Keratinocyte (primary cell): ENCODE measurements at regions not wholly inside any gene's neighbourhood (a gene's known extent, or its start where the extent isn't known, plus 50 kb on each side); places are given as distances from the start of the nearest gene placed in this dataset.

Experiments
- DNase-seq: peaks from one replicate; pipeline ENCODE4 v3.0.0-alpha.2; 2011; ENCODE audit warnings: low read depth, missing footprints, low spot score
- FAIRE-seq: peaks from 2 replicates; lab custom pipeline; 2011; peaks lifted over from hg19 to GRCh38; lab: Jason Lieb, UNC
- H2AFZ ChIP-seq: 2 replicates; pipeline ENCODE4 v1.6.0; 2012; ENCODE audit warnings: low read length, control low read depth, inconsistent platforms; ENCODE audit not compliant: control insufficient read depth
- H3K27ac ChIP-seq: 2 replicates; pipeline ENCODE4 v1.5.1; 2011; ENCODE audit warnings: low read length; ENCODE audit not compliant: control insufficient read depth, insufficient read depth
- H3K27me3 ChIP-seq: 3 replicates; pipeline ENCODE4 v1.6.0; 2011; ENCODE audit warnings: low read length; ENCODE audit not compliant: control insufficient read depth, insufficient read depth; ENCODE audit errors: extremely low read depth
- H3K36me3 ChIP-seq, 2 experiments: 2 replicates in 1 of 2; 3 replicates in 1 of 2; pipeline ENCODE4 v1.5.1; 2011; ENCODE audit warnings: low read length in 2 of 2, mild to moderate bottlenecking in 1 of 2; ENCODE audit not compliant: control insufficient read depth in 2 of 2, insufficient read depth in 2 of 2; ENCODE audit errors: extremely low read depth in 1 of 2
- H3K4me1 ChIP-seq: 3 replicates; pipeline ENCODE4 v1.5.1; 2011; ENCODE audit warnings: low read length; ENCODE audit not compliant: control insufficient read depth, insufficient read depth; ENCODE audit errors: extremely low read depth
- H3K4me2 ChIP-seq: 3 replicates; pipeline ENCODE4 v1.6.0; 2011; ENCODE audit warnings: low read depth, low read length; ENCODE audit not compliant: control insufficient read depth, insufficient read depth; ENCODE audit errors: extremely low read depth
- H3K4me3 ChIP-seq, 3 experiments: fragments of 200-600 bp in 1 of 3; sonication (generic) in 1 of 3; 2 replicates in 2 of 3; 3 replicates in 1 of 3; pipeline ENCODE4 v1.5.1; 2011 to 2016; ENCODE audit warnings: low read length in 3 of 3, mild to moderate bottlenecking in 3 of 3, control low read depth in 2 of 3, inconsistent platforms in 1 of 3, low read depth in 1 of 3, mixed read lengths in 1 of 3, mixed run types in 1 of 3, moderate library complexity in 1 of 3; ENCODE audit not compliant: control insufficient read depth in 2 of 3, insufficient read depth in 2 of 3; ENCODE audit errors: extremely low read depth in 1 of 3
- H3K79me2 ChIP-seq: 2 replicates; pipeline ENCODE4 v1.6.0; 2012; ENCODE audit warnings: low read length; ENCODE audit not compliant: control insufficient read depth, insufficient read depth
- H3K9ac ChIP-seq: 3 replicates; pipeline ENCODE4 v1.6.0; 2011; ENCODE audit warnings: low read length; ENCODE audit not compliant: control insufficient read depth, insufficient read depth; ENCODE audit errors: extremely low read depth
- H3K9me1 ChIP-seq: 3 replicates; pipeline ENCODE4 v1.6.0; 2011; ENCODE audit warnings: low read length; ENCODE audit not compliant: control insufficient read depth, insufficient read depth; ENCODE audit errors: extremely low read depth
- H3K9me3 ChIP-seq: 2 replicates; pipeline ENCODE4 v1.5.1; 2012; ENCODE audit warnings: low read depth, low read length; ENCODE audit not compliant: control insufficient read depth
- H4K20me1 ChIP-seq: 3 replicates; pipeline ENCODE4 v1.6.0; 2011; ENCODE audit warnings: low read length; ENCODE audit not compliant: control insufficient read depth, insufficient read depth; ENCODE audit errors: extremely low read depth
- EZH2 ChIP-seq: IDR thresholded peaks from one replicate; pipeline ENCODE4 v1.6.1; 2012; ENCODE audit warnings: inconsistent platforms, mild to moderate bottlenecking, low read length, moderate library complexity
- dilution Hi-C: fragments of 300-500 bp; cut with MboI; formaldehyde crosslinking; loops from one replicate; pipeline ENCODE4 v1.7.0; 2020; ENCODE audit warnings: low sequenced_read_pairs; ENCODE audit not compliant: extremely low pct_ligation_motif_present
- TF ChIP-seq, protein P1 (sequence below), 3 experiments: IDR thresholded peaks in 1 of 3; conservative IDR thresholded peaks in 1 of 3; optimal IDR thresholded peaks in 1 of 3; 2 replicates in 2 of 3; 3 replicates in 1 of 3; pipeline versions ENCODE3 to v1.5.1; 2011; ENCODE audit warnings: low read length in 3 of 3, mild to moderate bottlenecking in 3 of 3, moderate library complexity in 2 of 3, control low read depth in 1 of 3, inconsistent platforms in 1 of 3; ENCODE audit not compliant: insufficient read depth in 2 of 3; ENCODE audit errors: extremely low read depth in 1 of 3

DNA sequence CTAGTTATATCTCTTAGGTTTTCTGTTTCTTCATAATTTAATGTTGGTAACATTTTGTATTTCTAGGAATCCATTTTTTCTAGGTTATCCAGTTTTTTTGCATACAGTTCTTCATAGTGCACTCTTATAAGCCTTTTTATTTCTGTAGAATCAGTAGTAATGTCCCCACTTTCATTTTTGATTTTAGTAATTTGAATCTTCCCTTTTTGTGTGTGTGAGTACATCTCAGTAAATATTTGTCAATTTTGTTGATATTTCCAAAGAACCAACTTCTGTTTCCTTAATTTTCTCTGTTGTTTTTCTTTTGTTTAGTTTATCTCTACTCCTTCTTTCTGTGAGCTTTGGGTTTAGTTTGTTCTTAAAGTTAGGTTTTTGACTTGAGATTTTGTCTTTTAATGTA, 507.3 kb upstream of the RGS6 start:
- Histone ChIP-seq H2AFZ (no peak overlapping the region), H3K27me3 (no peaks in the 10 kb centered on the region), H3K4me1 (no peaks in the 10 kb centered on the region), H3K9ac (no peak overlapping the region), H3K79me2 (peaks cover 6% of the 10 kb centered on the region), H3K36me3 (peaks cover 0 to 3% of the 10 kb centered on the region in 2 experiments), H3K9me3 (peaks cover 4% of the 10 kb centered on the region), H3K4me3 (no peak overlapping the region), H3K27ac (no peak overlapping the region), H3K9me1 (no peaks in the 10 kb centered on the region), H4K20me1 (no peaks in the 10 kb centered on the region), H3K4me2 (no peak overlapping the region)
- DNase-seq (no peak), FAIRE-seq (no peak)
- TF ChIP-seq, protein P1, sequence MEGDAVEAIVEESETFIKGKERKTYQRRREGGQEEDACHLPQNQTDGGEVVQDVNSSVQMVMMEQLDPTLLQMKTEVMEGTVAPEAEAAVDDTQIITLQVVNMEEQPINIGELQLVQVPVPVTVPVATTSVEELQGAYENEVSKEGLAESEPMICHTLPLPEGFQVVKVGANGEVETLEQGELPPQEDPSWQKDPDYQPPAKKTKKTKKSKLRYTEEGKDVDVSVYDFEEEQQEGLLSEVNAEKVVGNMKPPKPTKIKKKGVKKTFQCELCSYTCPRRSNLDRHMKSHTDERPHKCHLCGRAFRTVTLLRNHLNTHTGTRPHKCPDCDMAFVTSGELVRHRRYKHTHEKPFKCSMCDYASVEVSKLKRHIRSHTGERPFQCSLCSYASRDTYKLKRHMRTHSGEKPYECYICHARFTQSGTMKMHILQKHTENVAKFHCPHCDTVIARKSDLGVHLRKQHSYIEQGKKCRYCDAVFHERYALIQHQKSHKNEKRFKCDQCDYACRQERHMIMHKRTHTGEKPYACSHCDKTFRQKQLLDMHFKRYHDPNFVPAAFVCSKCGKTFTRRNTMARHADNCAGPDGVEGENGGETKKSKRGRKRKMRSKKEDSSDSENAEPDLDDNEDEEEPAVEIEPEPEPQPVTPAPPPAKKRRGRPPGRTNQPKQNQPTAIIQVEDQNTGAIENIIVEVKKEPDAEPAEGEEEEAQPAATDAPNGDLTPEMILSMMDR (optimal IDR thresholded peaks at IDR 0.05 in 1 of 3, IDR thresholded peaks at IDR 0.05 in 1 of 3, conservative IDR thresholded peaks at IDR 0.05 in 1 of 3; ENCODE audit: extremely low read depth in 1 of 3, insufficient read depth in 2 of 3, low read length in 3 of 3) = no peak
- no peak for TF ChIP-seq EZH2
- dilution Hi-C loops = no loop called here

DNA sequence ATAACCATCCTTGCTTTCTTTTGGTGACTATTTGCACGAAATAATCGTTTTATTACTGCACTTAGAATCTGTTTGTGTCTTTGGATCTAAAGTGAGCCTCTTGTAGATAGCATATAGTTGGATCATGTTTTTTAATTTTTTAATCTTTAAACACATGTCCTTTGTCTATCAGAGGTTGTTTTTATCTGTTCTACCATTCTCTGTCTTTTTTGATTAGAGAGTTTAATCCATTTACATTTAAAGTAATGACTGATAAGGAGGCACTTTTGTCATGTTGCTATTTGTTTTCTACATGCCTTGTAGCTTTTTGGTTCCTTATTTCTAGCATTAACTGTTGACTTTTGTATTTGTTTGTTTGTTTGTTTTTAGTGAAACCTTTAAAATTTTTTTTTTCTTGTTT, 506.2 kb upstream of the RGS6 start:
- peaks cover 4% of the 10 kb centered on the region for H3K9me3 ChIP-seq
- H3K9ac ChIP-seq = no peak overlapping the region
- no peak overlapping the region for H2AFZ ChIP-seq
- H3K9me1 ChIP-seq = no peaks in the 10 kb centered on the region
- H3K4me2 ChIP-seq = no peak overlapping the region
- H4K20me1 ChIP-seq = no peaks in the 10 kb centered on the region
- no peak for TF ChIP-seq EZH2
- DNase-seq (no peak), FAIRE-seq (no peak)
- H3K36me3 ChIP-seq = peaks cover 0 to 3% of the 10 kb centered on the region in 2 experiments
- H3K27ac ChIP-seq = no peak overlapping the region
- no peaks in the 10 kb centered on the region for H3K27me3 ChIP-seq
- no peaks in the 10 kb centered on the region for H3K4me1 ChIP-seq
- peaks cover 6% of the 10 kb centered on the region for H3K79me2 ChIP-seq
- no peak overlapping the region for H3K4me3 ChIP-seq
- dilution Hi-C loops = no loop called here

DNA sequence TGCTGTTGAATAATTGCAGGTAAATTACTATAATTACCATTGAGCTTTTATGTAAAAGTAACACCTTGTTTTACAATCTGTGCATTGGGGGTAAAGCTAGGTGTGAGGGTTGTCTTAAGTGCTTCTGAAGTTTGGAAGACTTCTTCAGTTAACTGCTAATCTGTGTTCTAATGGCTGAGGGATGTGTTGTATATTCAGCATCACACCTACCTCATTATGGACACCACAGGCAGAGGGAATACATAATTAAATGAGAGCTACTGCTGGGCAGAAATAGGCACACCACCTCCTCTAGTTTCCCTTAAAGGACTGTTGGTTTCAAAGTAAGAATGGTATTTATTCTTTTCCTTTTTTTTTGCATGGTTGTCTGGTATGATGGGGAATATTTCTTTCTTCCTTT, 502.3 kb upstream of the RGS6 start:
- dilution Hi-C loops = no loop called here

More for the DNA sequence above, 502.3 kb upstream of the RGS6 start:
- Histone ChIP-seq H3K9ac (no peak overlapping the region), H3K36me3 (peaks cover 0 to 3% of the 10 kb centered on the region in 2 experiments), H3K79me2 (peaks cover 6% of the 10 kb centered on the region), H4K20me1 (no peaks in the 10 kb centered on the region), H3K4me3 (no peak overlapping the region), H3K27me3 (no peaks in the 10 kb centered on the region), H2AFZ (no peak overlapping the region), H3K9me3 (no peaks in the 10 kb centered on the region), H3K27ac (no peak overlapping the region), H3K9me1 (no peaks in the 10 kb centered on the region), H3K4me2 (no peak overlapping the region), H3K4me1 (no peaks in the 10 kb centered on the region)
- DNase-seq (no peak), FAIRE-seq (no peak)
- no peak for TF ChIP-seq EZH2
- TF ChIP-seq, protein P1 (optimal IDR thresholded peaks at IDR 0.05 in 1 of 3, IDR thresholded peaks at IDR 0.05 in 1 of 3, conservative IDR thresholded peaks at IDR 0.05 in 1 of 3; ENCODE audit: extremely low read depth in 1 of 3, insufficient read depth in 2 of 3, low read length in 3 of 3) = no peak
